Keratinocyte (primary cell): ENCODE measurements at regions not wholly inside any gene's neighbourhood (a gene's known extent, or its start where the extent isn't known, plus 50 kb on each side); places are given as distances from the start of the nearest gene placed in this dataset.

ENCODE experiments used
- CTCF ChIP-seq, 3 experiments: IDR thresholded peaks in 1 of 3; conservative IDR thresholded peaks in 1 of 3; optimal IDR thresholded peaks in 1 of 3; 2 replicates in 2 of 3; 3 replicates in 1 of 3; pipeline versions ENCODE3 to v1.5.1; 2011; ENCODE audit warnings: low read length in 3 of 3, mild to moderate bottlenecking in 3 of 3, moderate library complexity in 2 of 3, control low read depth in 1 of 3, inconsistent platforms in 1 of 3; ENCODE audit not compliant: insufficient read depth in 2 of 3; ENCODE audit errors: extremely low read depth in 1 of 3
- EZH2 ChIP-seq: IDR thresholded peaks from one replicate; pipeline ENCODE4 v1.6.1; 2012; ENCODE audit warnings: inconsistent platforms, mild to moderate bottlenecking, low read length, moderate library complexity

DNA sequence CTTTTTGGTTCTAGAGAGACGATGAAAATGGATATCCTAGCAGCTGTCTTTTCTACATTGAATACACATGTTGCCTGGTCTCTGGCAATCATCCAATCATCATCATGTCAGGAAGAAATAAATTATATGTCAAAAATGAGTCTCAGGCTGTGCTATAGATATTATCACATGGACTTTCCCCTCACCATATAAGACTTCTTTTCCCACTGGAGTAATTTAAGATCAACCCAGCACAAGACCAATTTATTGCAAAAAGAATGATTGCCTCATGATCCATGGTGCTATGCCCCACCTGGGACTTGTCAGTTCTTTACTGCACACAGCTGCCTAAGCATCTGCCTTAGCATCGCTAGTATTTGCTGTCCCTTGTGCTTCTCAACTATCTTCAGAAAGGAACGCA lies 783.7 kb upstream of the TMEFF2 start:
- no peak for TF ChIP-seq CTCF (optimal IDR thresholded peaks at IDR 0.05 in 1 of 3, IDR thresholded peaks at IDR 0.05 in 1 of 3, conservative IDR thresholded peaks at IDR 0.05 in 1 of 3; ENCODE audit: extremely low read depth in 1 of 3, insufficient read depth in 2 of 3, low read length in 3 of 3)
- TF ChIP-seq EZH2, result no peak
